Suprapubic skin (tissue), 4 donors: ENCODE measurements at regions not wholly inside any gene's neighbourhood (a gene's known extent, or its start where the extent isn't known, plus 50 kb on each side); places are given as distances from the start of the nearest gene placed in this dataset.

Experiments used
- CTCF ChIP-seq, 2 donors: fragments of 200-600 bp in 1 of 2; fragments of 450-650 bp in 1 of 2; sonication (generic) in 1 of 2; IDR thresholded peaks; one replicate each; pipeline ENCODE4 v1.5.1; 2016 to 2019; ENCODE audit warnings: antibody characterized with exemption in 2 of 2, mild to moderate bottlenecking in 1 of 2, moderate library complexity in 1 of 2
- POLR2A ChIP-seq, 2 donors: fragments of 450-650 bp; IDR thresholded peaks; one replicate each; pipeline ENCODE4 v1.6.1; 2017; ENCODE audit warnings: antibody characterized with exemption in 2 of 2, mild to moderate bottlenecking in 2 of 2, moderate library complexity in 2 of 2
- POLR2AphosphoS5 ChIP-seq, 3 donors: sonication (generic); formaldehyde crosslinking; IDR thresholded peaks; one replicate each; pipeline ENCODE4 v1.6.1; 2017; ENCODE audit warnings: antibody characterized with exemption in 3 of 3

GRCh38 chr1:114270718-114271117 lies 117.0 kb upstream of the SYT6 start:
- TF ChIP-seq CTCF (IDR thresholded peaks at IDR 0.05) (no peak), POLR2A (IDR thresholded peaks at IDR 0.05) (no peak), POLR2AphosphoS5 (IDR thresholded peaks at IDR 0.05) (no peak)
